Kidney epithelial cell (primary cell): ENCODE measurements at regions not wholly inside any gene's neighbourhood (a gene's known extent, or its start where the extent isn't known, plus 50 kb on each side); places are given as distances from the start of the nearest gene placed in this dataset.

Source experiments
- DNase-seq: peaks from one replicate; pipeline ENCODE4 v3.0.0-alpha.2; 2010; ENCODE audit warnings: low read depth
- H3K27me3 ChIP-seq: 2 replicates; pipeline ENCODE4 v1.6.0; 2011; ENCODE audit warnings: low read length; ENCODE audit not compliant: control insufficient read depth, insufficient read depth
- H3K36me3 ChIP-seq: 2 replicates; pipeline ENCODE4 v1.5.1; 2011; ENCODE audit warnings: low read length; ENCODE audit not compliant: control insufficient read depth, insufficient read depth
- H3K4me3 ChIP-seq: 2 replicates; pipeline ENCODE4 v1.5.1; 2011; ENCODE audit warnings: low read depth, mild to moderate bottlenecking, control low read depth, low read length
- TF ChIP-seq, protein P1 (sequence below): IDR thresholded peaks from 2 replicates; pipeline ENCODE4 v1.5.1; 2011; ENCODE audit warnings: mild to moderate bottlenecking, moderate library complexity, low read length, control low read depth, inconsistent platforms; ENCODE audit not compliant: insufficient read depth, poor library complexity, severe bottlenecking

DNA sequence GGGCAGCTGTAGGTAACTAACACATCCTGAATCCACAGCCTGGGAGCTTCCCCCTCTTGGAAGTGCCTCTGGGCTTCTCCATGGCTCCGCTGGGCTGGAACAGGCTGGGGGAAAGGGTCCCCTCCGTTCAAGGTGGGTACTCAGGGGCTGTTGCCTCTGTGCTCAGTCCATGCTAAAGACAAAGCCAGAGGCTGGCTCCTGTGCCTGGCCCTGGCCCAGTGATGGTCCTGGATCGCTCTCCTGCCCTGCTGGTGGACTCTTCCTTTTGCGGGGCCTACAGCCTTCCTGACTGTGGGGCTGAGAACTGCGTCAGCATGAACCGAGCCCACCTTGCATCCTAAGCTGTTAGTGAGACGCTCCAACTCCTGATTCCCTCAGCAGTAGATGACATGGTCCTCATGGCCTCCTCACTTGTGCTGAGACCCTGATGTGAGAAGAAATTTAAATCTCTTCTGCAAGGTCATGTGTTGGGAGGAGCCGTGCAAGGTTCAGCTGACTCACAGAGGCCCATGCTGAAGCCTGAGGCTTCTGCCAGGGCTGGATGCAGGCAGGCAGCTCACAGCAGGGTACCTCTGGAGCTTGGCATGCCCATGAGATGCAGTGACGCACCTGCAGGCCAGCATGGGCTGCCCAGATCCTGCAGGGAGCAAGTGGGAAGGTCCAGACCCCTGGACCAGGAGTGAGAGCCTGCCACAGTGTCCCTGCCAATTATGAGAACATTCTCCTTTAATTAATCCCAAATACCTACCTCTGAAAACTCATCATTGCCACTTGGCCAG, 1285.5 kb downstream of the TBC1D22A start:
- no peak overlapping the region for H3K4me3 ChIP-seq
- no peaks in the 10 kb centered on the region for H3K27me3 ChIP-seq
- H3K36me3 ChIP-seq: no peaks in the 10 kb centered on the region
- TF ChIP-seq, protein P1, sequence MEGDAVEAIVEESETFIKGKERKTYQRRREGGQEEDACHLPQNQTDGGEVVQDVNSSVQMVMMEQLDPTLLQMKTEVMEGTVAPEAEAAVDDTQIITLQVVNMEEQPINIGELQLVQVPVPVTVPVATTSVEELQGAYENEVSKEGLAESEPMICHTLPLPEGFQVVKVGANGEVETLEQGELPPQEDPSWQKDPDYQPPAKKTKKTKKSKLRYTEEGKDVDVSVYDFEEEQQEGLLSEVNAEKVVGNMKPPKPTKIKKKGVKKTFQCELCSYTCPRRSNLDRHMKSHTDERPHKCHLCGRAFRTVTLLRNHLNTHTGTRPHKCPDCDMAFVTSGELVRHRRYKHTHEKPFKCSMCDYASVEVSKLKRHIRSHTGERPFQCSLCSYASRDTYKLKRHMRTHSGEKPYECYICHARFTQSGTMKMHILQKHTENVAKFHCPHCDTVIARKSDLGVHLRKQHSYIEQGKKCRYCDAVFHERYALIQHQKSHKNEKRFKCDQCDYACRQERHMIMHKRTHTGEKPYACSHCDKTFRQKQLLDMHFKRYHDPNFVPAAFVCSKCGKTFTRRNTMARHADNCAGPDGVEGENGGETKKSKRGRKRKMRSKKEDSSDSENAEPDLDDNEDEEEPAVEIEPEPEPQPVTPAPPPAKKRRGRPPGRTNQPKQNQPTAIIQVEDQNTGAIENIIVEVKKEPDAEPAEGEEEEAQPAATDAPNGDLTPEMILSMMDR: no peak
- no peak for DNase-seq

DNA sequence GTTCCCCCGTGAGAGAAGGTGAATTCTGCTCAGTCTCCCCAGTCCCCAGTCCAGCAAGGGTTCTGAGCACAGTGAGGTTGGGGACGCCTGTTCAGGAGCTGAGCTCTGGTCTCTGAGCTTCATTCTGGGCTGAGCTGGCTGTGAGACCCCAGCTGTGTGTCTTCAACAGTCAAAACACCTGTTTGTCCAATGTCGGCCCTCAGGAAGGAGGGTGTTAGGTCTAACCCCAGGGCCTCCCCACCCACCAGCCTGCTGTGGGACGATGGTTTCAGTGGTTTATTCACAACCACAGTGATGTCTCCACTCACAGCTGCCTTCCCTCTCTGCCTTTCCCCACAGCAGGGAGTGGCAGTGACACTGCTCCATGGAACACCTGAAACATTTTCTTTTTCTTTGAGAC, 1282.9 kb downstream of the TBC1D22A start:
- Histone ChIP-seq H3K36me3 (no peaks in the 10 kb centered on the region), H3K27me3 (no peaks in the 10 kb centered on the region), H3K4me3 (no peak overlapping the region)
- DNase-seq: no peak
- TF ChIP-seq, protein P1: no peak

DNA sequence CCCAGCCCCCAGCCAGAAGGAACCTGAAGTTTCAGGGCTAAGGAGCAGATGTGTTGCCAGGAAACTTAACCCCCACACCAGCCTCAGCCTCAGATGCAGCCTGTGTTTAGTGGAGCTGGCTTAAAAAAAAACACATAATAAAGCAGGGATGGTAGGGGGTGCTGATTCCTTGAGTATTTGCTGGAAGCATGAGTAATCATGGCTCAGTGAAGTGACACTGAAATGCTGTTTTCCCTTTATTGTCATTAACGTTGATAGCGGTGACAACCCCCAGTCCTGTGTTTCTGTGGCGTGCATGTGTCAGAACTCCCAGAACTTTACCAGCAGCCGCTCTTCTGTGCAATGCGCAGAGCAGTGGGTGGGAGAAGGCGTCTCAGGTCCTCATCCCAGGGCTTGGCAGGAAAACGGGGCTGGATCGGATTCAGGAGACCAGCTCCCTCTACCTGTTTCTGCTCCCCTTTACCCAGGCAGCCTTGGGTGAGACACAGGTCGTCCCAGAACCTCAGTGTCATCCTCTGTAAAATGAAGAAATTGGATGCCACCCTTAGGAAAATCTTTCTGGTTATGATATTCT, 1282.1 kb downstream of the TBC1D22A start:
- no peak for DNase-seq
- no peaks in the 10 kb centered on the region for H3K27me3 ChIP-seq
- TF ChIP-seq, protein P1: no peak
- H3K4me3 ChIP-seq: no peak overlapping the region
- H3K36me3 ChIP-seq: no peaks in the 10 kb centered on the region

DNA sequence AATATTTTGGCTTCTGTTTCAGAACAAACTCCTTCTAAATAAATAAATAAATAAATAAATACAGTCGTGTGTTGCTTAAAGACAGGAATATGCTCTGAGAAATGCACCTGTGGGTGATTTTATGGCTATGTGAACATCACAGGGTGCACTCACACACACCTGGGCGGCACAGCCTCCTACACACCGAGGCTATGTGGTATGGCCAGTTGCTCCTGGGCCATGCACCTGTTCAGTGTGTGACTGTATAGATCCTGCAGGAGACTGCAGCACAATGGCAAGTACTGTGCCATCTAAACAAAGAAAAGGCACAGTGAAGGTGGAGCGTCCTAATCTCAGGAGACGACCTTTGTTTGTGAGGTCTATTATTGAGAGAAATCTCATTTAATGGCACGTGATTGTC, 1281.1 kb downstream of the TBC1D22A start:
- Histone ChIP-seq H3K36me3 (no peaks in the 10 kb centered on the region), H3K4me3 (no peak overlapping the region), H3K27me3 (no peaks in the 10 kb centered on the region)
- DNase-seq: no peak
- TF ChIP-seq, protein P1: no peak

DNA sequence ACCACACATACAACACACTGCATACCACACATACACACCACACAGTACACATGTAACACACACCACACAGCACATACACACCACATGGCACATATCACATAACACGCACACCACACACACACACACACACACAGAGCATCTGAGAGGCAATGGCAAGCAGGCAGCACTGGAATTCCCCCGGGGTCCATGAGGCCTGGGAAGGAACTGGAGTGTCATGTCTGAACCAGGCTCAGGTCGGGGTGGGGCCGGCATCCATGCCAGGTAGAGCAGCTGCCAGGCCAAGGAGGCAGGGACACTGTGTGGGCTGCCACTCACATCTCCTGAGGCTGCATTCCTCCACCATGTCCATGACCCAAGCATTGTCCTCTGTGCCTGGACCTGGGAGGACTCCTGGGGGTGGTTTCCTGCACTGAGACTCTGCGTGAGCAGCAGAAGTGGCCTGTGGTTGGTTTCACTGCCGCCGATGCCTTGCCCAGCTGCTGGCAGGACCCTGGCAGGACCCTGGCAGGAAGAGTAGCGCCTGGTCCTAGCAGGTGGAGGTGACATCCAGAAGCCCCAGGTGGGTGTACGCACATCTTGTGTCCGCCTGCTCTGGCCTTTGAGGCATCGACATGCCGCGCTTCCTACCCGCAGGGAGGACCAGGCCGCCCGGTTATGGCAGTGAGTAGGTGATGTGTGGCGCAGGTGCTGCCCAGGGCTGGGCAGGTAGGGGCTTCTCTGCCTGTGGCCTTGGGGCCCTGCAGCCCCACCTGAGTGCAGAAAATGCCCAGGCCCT, 1280.4 kb downstream of the TBC1D22A start:
- TF ChIP-seq, protein P1: no peak
- H3K4me3 ChIP-seq: no peak overlapping the region
- DNase-seq: no peak

More for the DNA sequence above, 1280.4 kb downstream of the TBC1D22A start:
- H3K27me3 ChIP-seq: no peaks in the 10 kb centered on the region
- H3K36me3 ChIP-seq: no peaks in the 10 kb centered on the region
